ENCODE measurements at regions not wholly inside any gene's neighbourhood (a gene's known extent, or its start where the extent isn't known, plus 50 kb on each side); places are given as distances from the start of the nearest gene placed in this dataset.

- no peak overlapping the region for H3K4me3 ChIP-seq
- H3K36me3 ChIP-seq = no peaks in the 10 kb centered on the region
- no peaks in the 10 kb centered on the region for H3K4me1 ChIP-seq
- no peak for DNase-seq
- H3K27me3 ChIP-seq = no peaks in the 10 kb centered on the region
- TF ChIP-seq POLR2A (IDR thresholded peaks at IDR 0.05) (no peak), CTCF (IDR thresholded peaks at IDR 0.05) (no peak)
- intact Hi-C loops (cut with DNase I; ENCODE audit: low total_unique reads) = no loop called here
- H3K27ac ChIP-seq = no peak overlapping the region
- H3K9me3 ChIP-seq = no peaks in the 10 kb centered on the region
These were observed 82.7 kb downstream of the FOXB1 start for GRCh38 chr15:60086681-60087429.

DNA sequence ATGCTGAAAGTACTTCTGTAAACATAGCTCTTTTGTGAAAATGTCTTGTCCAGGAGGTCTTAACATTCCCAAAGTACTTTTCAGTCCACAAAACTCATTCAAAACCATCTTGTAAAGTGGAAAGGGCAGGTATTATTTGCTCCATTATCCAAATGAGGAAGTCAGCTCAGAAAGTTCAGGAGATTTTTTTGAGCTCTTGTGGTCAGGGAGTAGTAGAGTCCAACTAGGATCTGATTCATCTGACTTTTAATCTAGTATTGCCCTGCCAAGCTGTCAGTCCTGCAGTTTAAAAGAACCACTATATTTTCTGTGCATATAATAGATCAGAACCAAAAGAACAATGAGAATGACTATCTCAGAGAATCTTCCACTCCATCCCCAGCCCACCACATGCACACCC, 83.5 kb downstream of the FOXB1 start:
- H3K4me1 ChIP-seq = no peaks in the 10 kb centered on the region
- DNase-seq = no peak
- H3K9me3 ChIP-seq = no peaks in the 10 kb centered on the region
- intact Hi-C loops (cut with DNase I; ENCODE audit: low total_unique reads) = no loop called here
- no peaks in the 10 kb centered on the region for H3K27me3 ChIP-seq
- no peak overlapping the region for H3K4me3 ChIP-seq
- H3K36me3 ChIP-seq = no peaks in the 10 kb centered on the region
- TF ChIP-seq POLR2A (IDR thresholded peaks at IDR 0.05) (no peak), CTCF (IDR thresholded peaks at IDR 0.05) (no peak)
- H3K27ac ChIP-seq = no peak overlapping the region

GRCh38 chr15:60090747-60091146, 86.6 kb downstream of the FOXB1 start:
- Histone ChIP-seq H3K4me1 (no peaks in the 10 kb centered on the region), H3K9me3 (no peaks in the 10 kb centered on the region), H3K4me3 (no peak overlapping the region), H3K27me3 (no peaks in the 10 kb centered on the region), H3K36me3 (no peaks in the 10 kb centered on the region), H3K27ac (no peak overlapping the region)
- no peak for TF ChIP-seq CTCF (IDR thresholded peaks at IDR 0.05)
- TF ChIP-seq POLR2A (IDR thresholded peaks at IDR 0.05) = no peak
- DNase-seq = no peak
- intact Hi-C loops (cut with DNase I; ENCODE audit: low total_unique reads) = no loop called here

- H3K4me1 ChIP-seq = no peaks in the 10 kb centered on the region
- DNase-seq = no peak
- H3K36me3 ChIP-seq = no peaks in the 10 kb centered on the region
- H3K4me3 ChIP-seq = no peak overlapping the region
- no peaks in the 10 kb centered on the region for H3K9me3 ChIP-seq
- intact Hi-C loops (cut with DNase I; ENCODE audit: low total_unique reads) = no loop called here
- H3K27ac ChIP-seq = no peak overlapping the region
- H3K27me3 ChIP-seq = no peaks in the 10 kb centered on the region
- no peak for TF ChIP-seq CTCF (IDR thresholded peaks at IDR 0.05)
- TF ChIP-seq POLR2A (IDR thresholded peaks at IDR 0.05) = no peak
These were observed 87.0 kb downstream of the FOXB1 start for GRCh38 chr15:60091157-60091556.

- no peak for DNase-seq
- Histone ChIP-seq H3K27ac (no peak overlapping the region), H3K36me3 (no peaks in the 10 kb centered on the region), H3K4me3 (no peak overlapping the region), H3K9me3 (no peaks in the 10 kb centered on the region), H3K4me1 (no peaks in the 10 kb centered on the region), H3K27me3 (no peaks in the 10 kb centered on the region)
- no peak for TF ChIP-seq POLR2A (IDR thresholded peaks at IDR 0.05)
- no peak for TF ChIP-seq CTCF (IDR thresholded peaks at IDR 0.05)
- intact Hi-C loops (cut with DNase I; ENCODE audit: low total_unique reads) = no loop called here
These were observed 87.8 kb downstream of the FOXB1 start for GRCh38 chr15:60091911-60092310.

Data from uterus (tissue), 3 donors.